B cell (primary cell): ENCODE measurements at regions not wholly inside any gene's neighbourhood (a gene's known extent, or its start where the extent isn't known, plus 50 kb on each side); places are given as distances from the start of the nearest gene placed in this dataset.

Source experiments
- ATAC-seq: fragments of 200-7000 bp; cut with Tn5 transposase; one replicate; pipeline ENCODE4 v1.10.0; 2021; ENCODE audit warnings: low read depth, mild to moderate bottlenecking, moderate number of reproducible peaks, moderate library complexity
- CTCF ChIA-PET: fragments of 350-600 bp; sonication (Branson Sonifier 250); formaldehyde crosslinking; loops from one replicate; lab custom pipeline; 2021; ENCODE audit warnings: antibody characterized with exemption, inconsistent platforms; lab: Charles Lee
- POLR2A ChIA-PET: fragments of 350-600 bp; sonication (Branson Sonifier 250); formaldehyde crosslinking; loops from one replicate; lab custom pipeline; 2021; ENCODE audit warnings: antibody characterized with exemption; lab: Charles Lee
- DNase-seq: peaks from one replicate; pipeline ENCODE4 v3.0.0; 2013
- H2AFZ ChIP-seq: 2 replicates; pipeline ENCODE4 v1.6.1; 2012; ENCODE audit warnings: mild to moderate bottlenecking, low read depth, low read length; ENCODE audit not compliant: insufficient read depth, poor library complexity, severe bottlenecking
- H3K27ac ChIP-seq, 2 donors: 1 replicate in 1 of 2; 2 replicates in 1 of 2; pipeline ENCODE4 v1.5.1; 2012 to 2013; ENCODE audit warnings: low read length in 2 of 2, mild to moderate bottlenecking in 2 of 2, moderate library complexity in 1 of 2
- H3K27me3 ChIP-seq, 4 experiments: fragments of 200-600 bp in 1 of 4; sonication (generic) in 1 of 4; replicated peaks in 1 of 4; 1 replicate in 2 of 4; 2 replicates in 2 of 4; pipeline versions ENCODE4 v1.6.1 to v1.7.0; 2013 to 2016; ENCODE audit warnings: low read length in 3 of 4, mild to moderate bottlenecking in 2 of 4, mixed read lengths in 1 of 4, moderate library complexity in 1 of 4; ENCODE audit not compliant: insufficient read depth in 4 of 4, control insufficient read depth in 3 of 4; ENCODE audit errors: control extremely low read depth in 1 of 4
- H3K36me3 ChIP-seq, 2 experiments: replicated peaks in 1 of 2; 1 replicate in 1 of 2; 2 replicates in 1 of 2; pipeline versions ENCODE4 v1.6.1 to v1.7.1; 2013; ENCODE audit warnings: low read length in 1 of 2; ENCODE audit not compliant: insufficient read depth in 2 of 2, control insufficient read depth in 1 of 2; ENCODE audit errors: control extremely low read depth in 1 of 2, extremely low read depth in 1 of 2
- H3K4me1 ChIP-seq, 2 donors: fragments of 200-600 bp in 1 of 2; sonication (generic) in 1 of 2; 1 replicate in 1 of 2; 2 replicates in 1 of 2; pipeline versions ENCODE4 v1.5.1 to v1.6.1; 2013 to 2017; ENCODE audit warnings: low read length in 2 of 2; ENCODE audit not compliant: control insufficient read depth in 2 of 2, insufficient read depth in 2 of 2
- H3K4me2 ChIP-seq: replicated peaks from 2 replicates; pipeline ENCODE3; 2012; ENCODE audit warnings: mild to moderate bottlenecking, low read depth, low read length; ENCODE audit not compliant: poor library complexity, severe bottlenecking
- H3K4me3 ChIP-seq, 5 experiments: fragments of 200-600 bp in 1 of 5; sonication (generic) in 1 of 5; 1 replicate in 3 of 5; 2 replicates in 2 of 5; pipeline versions ENCODE4 v1.5.1 to v1.7.0; 2011 to 2016; ENCODE audit warnings: low read length in 4 of 5, mild to moderate bottlenecking in 4 of 5, low read depth in 2 of 5, control low read depth in 1 of 5, moderate library complexity in 1 of 5; ENCODE audit not compliant: insufficient read depth in 1 of 5; ENCODE audit errors: control extremely low read depth in 1 of 5, extremely low read depth in 1 of 5
- H3K79me2 ChIP-seq: fragments of 200-600 bp; sonication (generic); one replicate; pipeline ENCODE4 v1.6.0; 2016; ENCODE audit warnings: low read length; ENCODE audit not compliant: control insufficient read depth, insufficient read depth
- H3K9ac ChIP-seq: fragments of 200-600 bp; sonication (generic); 2 replicates; pipeline ENCODE4 v1.6.1; 2017; ENCODE audit warnings: mild to moderate bottlenecking, low read length, moderate library complexity
- H3K9me3 ChIP-seq, 3 donors: one replicate each; pipeline versions ENCODE4 v1.6.1 to v1.7.1; 2013; ENCODE audit warnings: low read length in 2 of 3; ENCODE audit not compliant: control insufficient read depth in 2 of 3, insufficient read depth in 1 of 3; ENCODE audit errors: control extremely low read depth in 1 of 3
- H4K20me1 ChIP-seq: 2 replicates; pipeline ENCODE4 v1.6.0; 2012; ENCODE audit warnings: mild to moderate bottlenecking, low read length; ENCODE audit not compliant: insufficient read depth, control insufficient read depth, poor library complexity, severe bottlenecking
- H3K27ac Mint-ChIP-seq: one replicate; pipeline ENCODE4 v1.8.0; 2021; ENCODE audit warnings: mixed read lengths
- H3K27me3 Mint-ChIP-seq: one replicate; pipeline ENCODE4 v1.8.0; 2021; ENCODE audit warnings: mixed read lengths
- H3K4me1 Mint-ChIP-seq: one replicate; pipeline ENCODE4 v1.8.0; 2021; ENCODE audit warnings: mixed read lengths
- H3K4me3 Mint-ChIP-seq: one replicate; pipeline ENCODE4 v1.8.0; 2021; ENCODE audit warnings: mixed read lengths
- H3K9me3 Mint-ChIP-seq: one replicate; pipeline ENCODE4 v1.8.0; 2022; ENCODE audit warnings: mixed read lengths; ENCODE audit not compliant: insufficient read depth
- CTCF ChIP-seq: fragments of 200-600 bp; IDR thresholded peaks from one replicate; pipeline ENCODE4 v1.8.0; 2022; ENCODE audit warnings: antibody characterized with exemption, mild to moderate bottlenecking
- EZH2 ChIP-seq: IDR thresholded peaks from 2 replicates; pipeline ENCODE4 v1.6.1; 2012; ENCODE audit warnings: borderline replicate concordance, low read depth, mild to moderate bottlenecking, moderate library complexity, low read length; ENCODE audit not compliant: insufficient read depth, poor library complexity, severe bottlenecking
- WGBS: methylation state at CpG from one replicate; pipeline ENCODE4 v1.1.5; 2013; ENCODE audit warnings: missing lambda C conversion rate; ENCODE audit not compliant: insufficient coverage; 5-methylcytosine and 5-hydroxymethylcytosine counted together
- intact Hi-C: fragments of 100-400 bp; cut with micrococcal nuclease; formaldehyde crosslinking; loops from one replicate; pipeline ENCODE4 v1.10.0; 2022

DNA sequence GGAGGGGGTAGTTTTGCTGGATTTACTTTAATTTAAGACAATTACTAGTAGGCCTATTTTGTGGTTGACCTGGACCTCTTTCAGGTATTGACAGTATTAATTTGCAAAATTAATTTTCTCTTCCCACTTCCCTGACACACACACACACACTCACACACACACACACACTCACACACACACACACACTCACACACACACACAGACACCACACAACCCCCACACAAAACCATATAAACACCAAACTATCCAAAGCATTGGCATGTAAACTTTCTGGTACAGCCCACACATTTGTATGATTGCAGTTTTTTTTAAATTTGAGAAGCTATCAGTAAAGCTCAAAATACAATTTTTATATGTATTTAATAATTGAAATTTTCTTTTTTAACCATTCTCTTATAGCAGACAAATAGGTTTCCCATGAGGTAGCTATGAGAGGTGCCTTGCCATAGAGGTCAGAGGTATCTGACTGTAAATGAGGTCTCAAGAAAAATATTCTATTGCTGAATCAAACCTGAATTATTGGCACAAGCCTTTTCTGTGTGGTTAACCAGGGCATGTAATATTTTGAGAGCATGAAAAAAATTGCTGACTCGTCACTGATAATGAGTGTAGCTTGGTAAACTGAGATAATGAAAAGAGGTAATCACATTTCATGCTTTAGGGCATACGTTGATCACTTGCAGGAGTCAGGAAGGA is 306.5 kb downstream of the GATA3 start:
- ChIA-PET POLR2A (no interaction called here), CTCF (no interaction called here)
- H3K4me1 ChIP-seq = no peaks in the 10 kb centered on the region
- H3K27me3 ChIP-seq = no peaks in the 10 kb centered on the region
- H3K4me3 ChIP-seq = no peak overlapping the region
- WGBS = 88% methylated on average over 1 of the region's 2 CpGs
- H3K27ac ChIP-seq = no peak overlapping the region
- intact Hi-C loops = no loop called here
- H3K36me3 ChIP-seq = no peaks in the 10 kb centered on the region
- H3K9me3 Mint-ChIP-seq = no peaks in the 10 kb centered on the region
- no peaks in the 10 kb centered on the region for H3K79me2 ChIP-seq
- H3K4me1 Mint-ChIP-seq = no peaks in the 10 kb centered on the region
- H3K9me3 ChIP-seq = no peaks in the 10 kb centered on the region
- H3K27me3 Mint-ChIP-seq = no peaks in the 10 kb centered on the region
- TF ChIP-seq CTCF (no peak), EZH2 (no peak)
- no peak for DNase-seq
- H3K4me2 ChIP-seq = no peak overlapping the region
- no peak overlapping the region for H3K27ac Mint-ChIP-seq
- ATAC-seq = no peak
- no peaks in the 10 kb centered on the region for H4K20me1 ChIP-seq
- H3K4me3 Mint-ChIP-seq = no peak overlapping the region
- no peak overlapping the region for H2AFZ ChIP-seq
- H3K9ac ChIP-seq = no peak overlapping the region

- no peak overlapping the region for H3K27ac Mint-ChIP-seq
- no peaks in the 10 kb centered on the region for H3K4me1 Mint-ChIP-seq
- ATAC-seq = no peak
- no peaks in the 10 kb centered on the region for H3K27me3 Mint-ChIP-seq
- Histone ChIP-seq H3K4me1 (no peaks in the 10 kb centered on the region), H3K36me3 (no peaks in the 10 kb centered on the region), H3K9ac (no peak overlapping the region), H3K4me3 (no peak overlapping the region), H3K4me2 (no peak overlapping the region), H3K9me3 (no peaks in the 10 kb centered on the region), H3K27me3 (no peaks in the 10 kb centered on the region), H4K20me1 (no peaks in the 10 kb centered on the region), H3K27ac (no peak overlapping the region), H3K79me2 (no peaks in the 10 kb centered on the region), H2AFZ (no peak overlapping the region)
- DNase-seq = no peak
- WGBS = 75% methylated on average over 1 of the region's 2 CpGs
- CTCF ChIA-PET = no interaction called here
- no peak for TF ChIP-seq CTCF
- no peak for TF ChIP-seq EZH2
- POLR2A ChIA-PET = no interaction called here
- intact Hi-C loops = no loop called here
- H3K4me3 Mint-ChIP-seq = no peak overlapping the region
- H3K9me3 Mint-ChIP-seq = no peaks in the 10 kb centered on the region
Observed at GRCh38 chr10:8361510-8361844, 307.0 kb downstream of the GATA3 start.
